ENCODE measurements at regions not wholly inside any gene's neighbourhood (a gene's known extent, or its start where the extent isn't known, plus 50 kb on each side); places are given as distances from the start of the nearest gene placed in this dataset.

GRCh38 chr17:17398188-17398942, 78.4 kb upstream of the MED9 start:
- H3K9me3 ChIP-seq = peaks cover 20% of the 10 kb centered on the region
- H3K9ac ChIP-seq = peak overlapping the region; percentile 11; the same call in 1 of the 2 replicates
- H3K36me3 ChIP-seq = peaks cover 9% of the 10 kb centered on the region; the same call in 1 of the 2 replicates
- H4K20me1 ChIP-seq = no peaks in the 10 kb centered on the region
- TF ChIP-seq Cebpa-rat (IDR thresholded peaks at IDR 0.05) = no peak
- H3K4me2 ChIP-seq = peak overlapping the region; percentile 97
- peaks cover 83% of the 10 kb centered on the region for H3K4me1 ChIP-seq
- no peaks in the 10 kb centered on the region for H3K27me3 ChIP-seq
- H3K4me3 ChIP-seq = no peak overlapping the region
- H3K27ac ChIP-seq = peak overlapping the region; percentile 96

GRCh38 chr17:17398943-17399926, 77.6 kb upstream of the MED9 start:
- peaks cover 9% of the 10 kb centered on the region; the same call in 1 of the 2 replicates for H3K36me3 ChIP-seq
- peaks cover 20% of the 10 kb centered on the region for H3K9me3 ChIP-seq
- H3K4me2 ChIP-seq = peak overlapping the region; percentile 97
- peak overlapping the region; percentile 96 for H3K27ac ChIP-seq
- no peaks in the 10 kb centered on the region for H3K27me3 ChIP-seq
- no peaks in the 10 kb centered on the region for H4K20me1 ChIP-seq
- H3K4me3 ChIP-seq = no peak overlapping the region
- no peak for TF ChIP-seq Cebpa-rat (IDR thresholded peaks at IDR 0.05)
- H3K9ac ChIP-seq = peak overlapping the region; percentile 11; the same call in 1 of the 2 replicates
- H3K4me1 ChIP-seq = peaks cover 83% of the 10 kb centered on the region

GRCh38 chr17:17400070-17400469, 76.7 kb upstream of the MED9 start:
- H3K27me3 ChIP-seq = no peaks in the 10 kb centered on the region
- H3K4me3 ChIP-seq = no peak overlapping the region
- no peaks in the 10 kb centered on the region for H4K20me1 ChIP-seq
- H3K4me1 ChIP-seq = peaks cover 91% of the 10 kb centered on the region
- peaks cover 9% of the 10 kb centered on the region; the same call in 1 of the 2 replicates for H3K36me3 ChIP-seq
- H3K27ac ChIP-seq = peak overlapping the region; percentile 96
- peaks cover 17% of the 10 kb centered on the region for H3K9me3 ChIP-seq
- 0 out of 2 replicates have a peak overlapping the region, but pooled peaks have one; percentile 30 for H3K9ac ChIP-seq
- peak overlapping the region; percentile 97 for H3K4me2 ChIP-seq
- no peak for TF ChIP-seq Cebpa-rat (IDR thresholded peaks at IDR 0.05)

GRCh38 chr17:17400566-17401184, 76.1 kb upstream of the MED9 start:
- peaks cover 97% of the 10 kb centered on the region for H3K4me1 ChIP-seq
- no peak for TF ChIP-seq Cebpa-rat (IDR thresholded peaks at IDR 0.05)
- H3K36me3 ChIP-seq = peaks cover 9% of the 10 kb centered on the region; the same call in 1 of the 2 replicates
- no peaks in the 10 kb centered on the region for H4K20me1 ChIP-seq
- H3K9me3 ChIP-seq = peaks cover 11% of the 10 kb centered on the region
- H3K27me3 ChIP-seq = no peaks in the 10 kb centered on the region
- no peak overlapping the region for H3K4me3 ChIP-seq
- H3K4me2 ChIP-seq = peak overlapping the region; percentile 97
- peak overlapping the region; percentile 96 for H3K27ac ChIP-seq
- H3K9ac ChIP-seq = peak overlapping the region; percentile 30; the same call in 1 of the 2 replicates

- peak overlapping the region; percentile 96 for H3K27ac ChIP-seq
These were observed 75.5 kb upstream of the MED9 start for GRCh38 chr17:17401271-17401781.

GRCh38 chr17:17402558-17402957, 74.2 kb upstream of the MED9 start:
- no peak overlapping the region for H3K4me3 ChIP-seq
- peak overlapping the region; percentile 96 for H3K27ac ChIP-seq
- H3K9me3 ChIP-seq = no peaks in the 10 kb centered on the region
- no peaks in the 10 kb centered on the region for H3K36me3 ChIP-seq
- H3K9ac ChIP-seq = peak overlapping the region; percentile 3; the same call in 1 of the 2 replicates
- H3K4me1 ChIP-seq = peaks cover 98% of the 10 kb centered on the region
- H3K27me3 ChIP-seq = no peaks in the 10 kb centered on the region
- H4K20me1 ChIP-seq = no peaks in the 10 kb centered on the region
- TF ChIP-seq Cebpa-rat (IDR thresholded peaks at IDR 0.05) = no peak
- peak overlapping the region; percentile 97 for H3K4me2 ChIP-seq

More at GRCh38 chr17:17401271-17401781, 75.5 kb upstream of the MED9 start:
- Histone ChIP-seq H3K9me3 (peaks cover 5% of the 10 kb centered on the region), H4K20me1 (no peaks in the 10 kb centered on the region), H3K4me1 (peaks cover 98% of the 10 kb centered on the region), H3K4me2 (peak overlapping the region; percentile 97), H3K9ac (no peak overlapping the region), H3K4me3 (no peak overlapping the region), H3K36me3 (peaks cover 4% of the 10 kb centered on the region; the same call in 1 of the 2 replicates), H3K27me3 (no peaks in the 10 kb centered on the region)
- TF ChIP-seq Cebpa-rat (IDR thresholded peaks at IDR 0.05) = no peak

GRCh38 chr17:17403065-17403464, 73.7 kb upstream of the MED9 start:
- H4K20me1 ChIP-seq = no peaks in the 10 kb centered on the region
- peak overlapping the region; percentile 96 for H3K27ac ChIP-seq
- TF ChIP-seq Cebpa-rat (IDR thresholded peaks at IDR 0.05) = no peak
- peak overlapping the region; percentile 97 for H3K4me2 ChIP-seq
- peak overlapping the region; percentile 80 for H3K9ac ChIP-seq
- H3K27me3 ChIP-seq = no peaks in the 10 kb centered on the region
- H3K4me3 ChIP-seq = peak overlapping the region; percentile 44
- H3K9me3 ChIP-seq = no peaks in the 10 kb centered on the region
- H3K4me1 ChIP-seq = peaks cover 98% of the 10 kb centered on the region
- H3K36me3 ChIP-seq = no peaks in the 10 kb centered on the region

- H3K27ac ChIP-seq = peak overlapping the region; percentile 96
- H3K4me2 ChIP-seq = peak overlapping the region; percentile 97
- H3K4me1 ChIP-seq = peaks cover 96% of the 10 kb centered on the region
- no peaks in the 10 kb centered on the region for H3K36me3 ChIP-seq
- no peaks in the 10 kb centered on the region for H3K27me3 ChIP-seq
- peak overlapping the region; percentile 80 for H3K9ac ChIP-seq
- H4K20me1 ChIP-seq = no peaks in the 10 kb centered on the region
- 0 out of 2 replicates have a peak, but pooled peaks have one; percentile 46 for TF ChIP-seq Cebpa-rat (IDR thresholded peaks at IDR 0.05)
- H3K9me3 ChIP-seq = no peaks in the 10 kb centered on the region
- H3K4me3 ChIP-seq = peak overlapping the region; percentile 19
These were observed 72.8 kb upstream of the MED9 start for GRCh38 chr17:17403899-17404576.

Data from BLaER1 (cell line).